Mesothelial cell of epicardium (in vitro differentiated cells): ENCODE measurements at regions not wholly inside any gene's neighbourhood (a gene's known extent, or its start where the extent isn't known, plus 50 kb on each side); places are given as distances from the start of the nearest gene placed in this dataset.
A peak's percentile ranks its signal among the peaks of the same experiment; 100 is the strongest.

Source experiments
- DNase-seq, 2 experiments: peaks; one replicate each; pipeline ENCODE4 v3.0.0; 2021; ENCODE audit warnings: low spot score in 2 of 2; ENCODE audit not compliant: unreplicated experiment in 2 of 2
- H3K27ac Mint-ChIP-seq: 2 replicates; pipeline ENCODE4 v1.8.0; 2021; ENCODE audit warnings: mixed read lengths
- H3K27me3 Mint-ChIP-seq: 2 replicates; pipeline ENCODE4 v1.8.0; 2021; ENCODE audit warnings: low read depth, mixed read lengths
- H3K36me3 Mint-ChIP-seq: 2 replicates; pipeline ENCODE4 v1.8.0; 2021; ENCODE audit warnings: mixed read lengths
- H3K4me1 Mint-ChIP-seq: 2 replicates; pipeline ENCODE4 v1.8.0; 2021; ENCODE audit warnings: mixed read lengths
- H3K4me3 Mint-ChIP-seq: 2 replicates; pipeline ENCODE4 v1.8.0; 2021; ENCODE audit warnings: mild to moderate bottlenecking, moderate library complexity, mixed read lengths
- H3K9me3 Mint-ChIP-seq: 2 replicates; pipeline ENCODE4 v1.8.0; 2021; ENCODE audit warnings: mixed read lengths
- TF ChIP-seq, protein P1 (sequence below): fragments of 200-600 bp; sonication (generic); IDR thresholded peaks from one replicate; pipeline ENCODE4 v1.5.0; 2021; ENCODE audit warnings: antibody characterized with exemption; ENCODE audit not compliant: unreplicated experiment

DNA sequence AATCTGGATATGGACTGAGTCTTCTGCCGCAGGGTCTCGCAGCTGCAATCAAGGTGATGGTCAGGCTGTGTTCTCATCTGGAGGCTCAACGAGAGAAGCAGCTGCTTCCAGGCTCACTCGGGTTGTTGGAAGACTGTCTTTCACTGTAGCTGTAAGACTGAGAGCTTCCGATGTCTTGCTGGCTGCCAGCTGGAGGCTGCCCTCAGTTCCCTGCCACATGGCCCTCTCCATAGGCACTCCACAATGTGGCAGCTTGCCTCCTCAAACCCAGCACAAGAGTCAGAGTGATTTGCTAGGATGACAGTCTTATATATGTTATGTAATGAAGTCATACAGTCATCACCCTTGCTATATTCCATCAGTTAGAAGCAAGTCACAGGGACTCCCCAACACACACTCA lies 290.5 kb upstream of the CDYL start:
- no peaks in the 10 kb centered on the region for H3K27me3 Mint-ChIP-seq
- TF ChIP-seq, protein P1, sequence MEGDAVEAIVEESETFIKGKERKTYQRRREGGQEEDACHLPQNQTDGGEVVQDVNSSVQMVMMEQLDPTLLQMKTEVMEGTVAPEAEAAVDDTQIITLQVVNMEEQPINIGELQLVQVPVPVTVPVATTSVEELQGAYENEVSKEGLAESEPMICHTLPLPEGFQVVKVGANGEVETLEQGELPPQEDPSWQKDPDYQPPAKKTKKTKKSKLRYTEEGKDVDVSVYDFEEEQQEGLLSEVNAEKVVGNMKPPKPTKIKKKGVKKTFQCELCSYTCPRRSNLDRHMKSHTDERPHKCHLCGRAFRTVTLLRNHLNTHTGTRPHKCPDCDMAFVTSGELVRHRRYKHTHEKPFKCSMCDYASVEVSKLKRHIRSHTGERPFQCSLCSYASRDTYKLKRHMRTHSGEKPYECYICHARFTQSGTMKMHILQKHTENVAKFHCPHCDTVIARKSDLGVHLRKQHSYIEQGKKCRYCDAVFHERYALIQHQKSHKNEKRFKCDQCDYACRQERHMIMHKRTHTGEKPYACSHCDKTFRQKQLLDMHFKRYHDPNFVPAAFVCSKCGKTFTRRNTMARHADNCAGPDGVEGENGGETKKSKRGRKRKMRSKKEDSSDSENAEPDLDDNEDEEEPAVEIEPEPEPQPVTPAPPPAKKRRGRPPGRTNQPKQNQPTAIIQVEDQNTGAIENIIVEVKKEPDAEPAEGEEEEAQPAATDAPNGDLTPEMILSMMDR, result no peak
- peak overlapping the region; percentile 89 for H3K27ac Mint-ChIP-seq
- peaks cover 28% of the 10 kb centered on the region for H3K9me3 Mint-ChIP-seq
- H3K4me3 Mint-ChIP-seq, result no peak overlapping the region
- no peak for DNase-seq
- peaks cover 43% of the 10 kb centered on the region for H3K4me1 Mint-ChIP-seq
- H3K36me3 Mint-ChIP-seq, result peaks cover 19% of the 10 kb centered on the region

DNA sequence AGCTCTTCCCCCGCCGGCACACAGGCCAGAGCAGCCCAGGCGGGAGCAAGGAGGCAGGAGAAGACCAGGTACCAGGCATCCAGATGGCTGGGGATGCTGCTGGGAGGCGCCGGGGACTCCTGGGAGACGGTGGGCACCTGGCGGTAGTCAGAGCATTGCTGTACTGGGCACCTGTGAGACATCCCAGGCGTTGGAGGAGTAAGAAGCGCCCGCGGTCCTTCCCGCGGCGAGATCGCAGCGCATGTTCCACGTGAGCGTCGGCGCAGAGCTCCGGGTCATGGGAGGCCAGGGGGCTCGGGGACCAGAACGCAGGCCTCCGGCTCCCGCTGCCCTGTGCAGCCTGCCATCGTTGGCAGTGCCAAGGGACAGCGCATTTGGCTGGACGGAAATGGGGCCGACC lies 293.7 kb upstream of the CDYL start:
- Mint-ChIP-seq H3K27ac (no peak overlapping the region), H3K4me1 (peaks cover 43% of the 10 kb centered on the region), H3K4me3 (no peak overlapping the region), H3K9me3 (peaks cover 8% of the 10 kb centered on the region), H3K27me3 (no peaks in the 10 kb centered on the region), H3K36me3 (peaks cover 4% of the 10 kb centered on the region)
- TF ChIP-seq, protein P1, result no peak
- DNase-seq, result no peak

DNA sequence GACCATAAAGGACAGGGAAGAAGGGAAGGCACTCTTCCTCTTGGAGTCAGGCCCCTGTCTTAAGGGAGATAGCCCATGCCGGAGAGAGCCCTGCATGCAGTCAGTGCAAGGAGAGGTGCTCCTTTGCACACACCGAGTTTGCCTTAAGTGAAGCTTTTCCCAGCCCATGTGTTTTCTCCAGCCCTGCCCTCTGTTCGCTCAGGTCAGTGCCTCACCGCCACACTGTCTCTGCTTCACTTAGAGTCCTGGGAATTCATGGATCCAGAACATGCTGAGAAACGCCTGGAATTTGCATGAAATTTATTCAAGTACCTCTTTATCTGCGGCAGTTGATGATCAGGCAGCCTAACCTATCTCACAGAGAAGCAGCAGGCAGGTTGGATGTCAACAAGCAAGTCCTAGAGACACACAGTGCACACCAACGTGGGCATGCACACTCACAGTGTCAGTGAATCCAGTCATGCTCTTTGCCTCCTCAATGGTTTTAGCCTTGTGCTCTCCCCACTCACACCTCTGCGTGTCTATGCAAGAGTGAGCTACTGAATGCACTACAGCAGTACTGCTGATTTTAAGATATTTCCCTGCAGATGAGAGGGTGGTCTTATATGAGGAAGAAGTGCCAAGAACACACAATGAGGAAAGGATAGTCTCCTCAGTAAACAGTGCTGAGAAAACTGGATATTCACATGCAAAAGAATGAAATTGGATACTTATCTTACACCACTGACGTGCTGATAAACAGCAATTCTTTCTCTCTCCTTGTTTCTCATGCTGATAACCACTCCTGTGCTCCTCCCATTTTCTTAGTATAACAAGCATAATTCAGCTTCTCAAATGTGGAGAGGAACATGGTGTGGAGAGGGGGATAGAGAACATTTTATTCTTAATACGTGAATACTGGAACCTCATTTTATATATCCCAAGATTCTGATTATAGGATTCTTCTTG lies 295.1 kb upstream of the CDYL start:
- H3K9me3 Mint-ChIP-seq, result peaks cover 7% of the 10 kb centered on the region
- H3K36me3 Mint-ChIP-seq, result no peaks in the 10 kb centered on the region
- H3K4me3 Mint-ChIP-seq, result no peak overlapping the region
- H3K27me3 Mint-ChIP-seq, result no peaks in the 10 kb centered on the region
- H3K4me1 Mint-ChIP-seq, result peaks cover 33% of the 10 kb centered on the region
- TF ChIP-seq, protein P1, result no peak
- DNase-seq, result no peak
- H3K27ac Mint-ChIP-seq, result peak overlapping the region; percentile 21

DNA sequence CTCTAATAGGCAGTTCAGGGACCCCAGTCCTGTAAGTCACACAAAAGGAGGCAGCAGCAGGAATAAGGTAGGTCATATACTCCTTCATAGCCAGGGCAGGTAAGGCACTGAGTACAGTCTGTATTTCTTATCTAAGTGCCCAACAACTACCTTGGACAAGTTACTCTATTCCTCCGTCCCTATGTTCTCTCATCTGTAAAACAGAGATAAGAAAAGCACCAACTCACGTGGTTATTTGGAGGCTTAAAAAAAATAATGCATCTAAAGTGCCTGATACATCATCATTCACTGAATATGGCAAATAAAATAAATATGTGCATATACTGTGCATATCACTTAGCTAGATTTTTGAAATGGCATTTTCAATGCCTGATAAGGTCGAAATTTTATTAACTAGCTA lies 298.1 kb upstream of the CDYL start:
- no peak for DNase-seq
- Mint-ChIP-seq H3K27ac (no peak overlapping the region), H3K4me3 (no peak overlapping the region), H3K27me3 (no peaks in the 10 kb centered on the region), H3K36me3 (no peaks in the 10 kb centered on the region), H3K4me1 (peaks cover 38% of the 10 kb centered on the region), H3K9me3 (no peaks in the 10 kb centered on the region)
- TF ChIP-seq, protein P1, result no peak

DNA sequence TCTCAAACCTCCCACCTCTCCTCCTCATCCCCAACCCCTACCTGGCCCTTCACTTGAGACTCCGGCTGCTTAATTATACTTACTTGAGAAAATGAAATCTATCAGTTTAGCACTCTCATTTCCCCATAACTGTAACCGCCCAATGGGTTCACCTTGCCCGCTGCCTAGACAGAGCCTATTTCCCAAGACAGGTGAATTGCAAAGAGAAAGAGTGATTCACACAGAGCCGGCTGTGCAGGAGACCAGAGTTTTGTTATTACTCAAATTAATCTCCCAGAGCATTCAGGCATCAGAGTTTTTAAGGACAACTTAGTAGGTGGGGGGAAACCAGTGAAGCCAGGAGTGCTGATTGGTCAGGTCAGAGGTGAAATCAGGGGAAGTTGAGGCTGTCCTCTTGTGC lies 301.4 kb upstream of the CDYL start:
- no peak overlapping the region for H3K27ac Mint-ChIP-seq
- H3K4me3 Mint-ChIP-seq, result no peak overlapping the region
- peaks cover 12% of the 10 kb centered on the region for H3K36me3 Mint-ChIP-seq
- peaks cover 23% of the 10 kb centered on the region for H3K9me3 Mint-ChIP-seq
- TF ChIP-seq, protein P1, result no peak
- H3K27me3 Mint-ChIP-seq, result no peaks in the 10 kb centered on the region
- H3K4me1 Mint-ChIP-seq, result peaks cover 15% of the 10 kb centered on the region
- DNase-seq, result no peak
